ENCODE measurements at regions not wholly inside any gene's neighbourhood (a gene's known extent, or its start where the extent isn't known, plus 50 kb on each side); places are given as distances from the start of the nearest gene placed in this dataset.

- TF ChIP-seq CTCF (IDR thresholded peaks at IDR 0.05), result no peak
- TF ChIP-seq POLR2A (IDR thresholded peaks at IDR 0.05), result no peak
Measured at GRCh38 chr2:236939271-236939670, 146.4 kb upstream of the COPS8 start.
